Heart left ventricle (tissue), 13 donors: ENCODE measurements at regions not wholly inside any gene's neighbourhood (a gene's known extent, or its start where the extent isn't known, plus 50 kb on each side); places are given as distances from the start of the nearest gene placed in this dataset.

Source experiments
- POLR2A ChIP-seq, 2 donors: fragments of 450-650 bp; IDR thresholded peaks; one replicate each; pipeline ENCODE4 v1.6.1; 2017; ENCODE audit warnings: antibody characterized with exemption in 2 of 2, mild to moderate bottlenecking in 2 of 2, moderate library complexity in 2 of 2
- TF ChIP-seq, protein P1 (sequence below), 12 donors: fragments of 200-600 bp; sonication (generic) in 4 of 12; IDR thresholded peaks; one replicate each; pipeline versions ENCODE4 v1.5.0 to v1.8.0; 2018 to 2022; ENCODE audit warnings: antibody characterized with exemption in 12 of 12, mild to moderate bottlenecking in 5 of 12
- donor health status: ischemic (EF 13 %, LVEDD 7.1; RV severe dilation, severe dysfunction).
- donor health status: DM: no; HTN: yes; CAD: no.
- donor health status: DM: no; HTN: no; CAD: no.
- donor health status: ischemic (EF 25% LVEDD 6.9; RV normal size, moderate dysfunction).
- donor health status: ischemic (EF 25% LVEDD 5.7; RV mildly dilated, moderate dysfunction).
- donor health status: ischemic (EF 35%, LVEDD 5.7; RV mildly dilated, moderate dysfunction).
- donor health status: nonischemic (EF 11% LVEDD 7.7; RV severe dilation, severe dysfunction).
- donor health status: DM: yes; HTN: yes; CAD: no.
- donor health status: PGD.
- donor health status: ischemic (EF 29% LVEDD 5.4; RV normal size, mild dysfunction).
- donor health status: nonischemic (EF 23%, LVEDD 6.1; RV moderate dilation, normal function).

DNA sequence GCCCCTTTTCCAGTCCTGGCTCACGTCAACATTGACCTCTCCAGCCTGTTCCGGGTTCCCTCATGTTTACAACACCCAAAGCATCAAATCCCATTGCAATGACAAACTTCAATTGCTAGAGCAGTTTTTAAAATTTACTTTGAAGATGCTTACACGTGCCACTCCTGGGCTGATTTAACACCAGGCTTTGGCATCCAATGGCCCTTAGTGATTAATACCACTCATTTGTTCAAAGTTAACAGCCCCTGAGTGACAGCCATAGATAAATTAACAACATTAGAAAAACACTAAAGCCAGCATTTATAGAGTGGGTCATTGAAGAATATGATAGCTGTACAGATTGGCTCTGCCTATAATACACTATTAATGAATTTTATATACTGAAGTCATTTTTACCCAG is 135.1 kb downstream of the PMP22 start:
- TF ChIP-seq, protein P1, sequence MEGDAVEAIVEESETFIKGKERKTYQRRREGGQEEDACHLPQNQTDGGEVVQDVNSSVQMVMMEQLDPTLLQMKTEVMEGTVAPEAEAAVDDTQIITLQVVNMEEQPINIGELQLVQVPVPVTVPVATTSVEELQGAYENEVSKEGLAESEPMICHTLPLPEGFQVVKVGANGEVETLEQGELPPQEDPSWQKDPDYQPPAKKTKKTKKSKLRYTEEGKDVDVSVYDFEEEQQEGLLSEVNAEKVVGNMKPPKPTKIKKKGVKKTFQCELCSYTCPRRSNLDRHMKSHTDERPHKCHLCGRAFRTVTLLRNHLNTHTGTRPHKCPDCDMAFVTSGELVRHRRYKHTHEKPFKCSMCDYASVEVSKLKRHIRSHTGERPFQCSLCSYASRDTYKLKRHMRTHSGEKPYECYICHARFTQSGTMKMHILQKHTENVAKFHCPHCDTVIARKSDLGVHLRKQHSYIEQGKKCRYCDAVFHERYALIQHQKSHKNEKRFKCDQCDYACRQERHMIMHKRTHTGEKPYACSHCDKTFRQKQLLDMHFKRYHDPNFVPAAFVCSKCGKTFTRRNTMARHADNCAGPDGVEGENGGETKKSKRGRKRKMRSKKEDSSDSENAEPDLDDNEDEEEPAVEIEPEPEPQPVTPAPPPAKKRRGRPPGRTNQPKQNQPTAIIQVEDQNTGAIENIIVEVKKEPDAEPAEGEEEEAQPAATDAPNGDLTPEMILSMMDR (IDR thresholded peaks at IDR 0.05) = no peak
- no peak for TF ChIP-seq POLR2A (IDR thresholded peaks at IDR 0.05)
